Uterus (tissue), 2 donors: ENCODE measurements at regions not wholly inside any gene's neighbourhood (a gene's known extent, or its start where the extent isn't known, plus 50 kb on each side); places are given as distances from the start of the nearest gene placed in this dataset.

Experiments used
- POLR2A ChIP-seq, 2 donors: fragments of 450-650 bp; IDR thresholded peaks; one replicate each; pipeline ENCODE4 v1.6.1; 2016; ENCODE audit warnings: antibody characterized with exemption in 2 of 2, mild to moderate bottlenecking in 1 of 2, moderate library complexity in 1 of 2
- TF ChIP-seq, protein P1 (sequence below), 4 experiments: fragments of 200-600 bp in 2 of 4; fragments of 450-650 bp in 2 of 4; sonication (generic) in 2 of 4; IDR thresholded peaks; one replicate each; pipeline ENCODE4 v1.5.1; 2016 to 2019; ENCODE audit warnings: antibody characterized with exemption in 4 of 4, mild to moderate bottlenecking in 2 of 4, moderate library complexity in 1 of 4

DNA sequence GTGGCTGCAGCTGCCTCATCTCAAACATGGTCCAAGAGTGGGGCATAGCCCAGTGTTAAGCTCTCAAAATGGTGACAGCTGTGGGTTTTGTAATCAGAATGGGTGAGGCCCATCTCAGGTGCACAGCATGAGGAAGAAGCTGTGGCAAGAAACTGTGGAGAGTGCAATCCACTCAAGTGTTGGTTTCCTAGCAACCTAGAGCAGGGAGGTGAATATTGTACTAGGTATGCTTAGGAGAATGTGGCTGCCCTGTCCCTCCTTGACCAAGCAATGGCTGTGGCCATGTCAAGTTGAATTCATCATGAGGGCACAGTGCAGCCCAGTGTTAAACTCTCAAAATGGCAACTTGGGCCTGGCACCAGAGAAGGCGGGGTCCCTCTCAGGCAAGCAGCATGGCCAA is 160.5 kb upstream of the KCNN2 start:
- TF ChIP-seq, protein P1, sequence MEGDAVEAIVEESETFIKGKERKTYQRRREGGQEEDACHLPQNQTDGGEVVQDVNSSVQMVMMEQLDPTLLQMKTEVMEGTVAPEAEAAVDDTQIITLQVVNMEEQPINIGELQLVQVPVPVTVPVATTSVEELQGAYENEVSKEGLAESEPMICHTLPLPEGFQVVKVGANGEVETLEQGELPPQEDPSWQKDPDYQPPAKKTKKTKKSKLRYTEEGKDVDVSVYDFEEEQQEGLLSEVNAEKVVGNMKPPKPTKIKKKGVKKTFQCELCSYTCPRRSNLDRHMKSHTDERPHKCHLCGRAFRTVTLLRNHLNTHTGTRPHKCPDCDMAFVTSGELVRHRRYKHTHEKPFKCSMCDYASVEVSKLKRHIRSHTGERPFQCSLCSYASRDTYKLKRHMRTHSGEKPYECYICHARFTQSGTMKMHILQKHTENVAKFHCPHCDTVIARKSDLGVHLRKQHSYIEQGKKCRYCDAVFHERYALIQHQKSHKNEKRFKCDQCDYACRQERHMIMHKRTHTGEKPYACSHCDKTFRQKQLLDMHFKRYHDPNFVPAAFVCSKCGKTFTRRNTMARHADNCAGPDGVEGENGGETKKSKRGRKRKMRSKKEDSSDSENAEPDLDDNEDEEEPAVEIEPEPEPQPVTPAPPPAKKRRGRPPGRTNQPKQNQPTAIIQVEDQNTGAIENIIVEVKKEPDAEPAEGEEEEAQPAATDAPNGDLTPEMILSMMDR (IDR thresholded peaks at IDR 0.05) = no peak
- no peak for TF ChIP-seq POLR2A (IDR thresholded peaks at IDR 0.05)
